ENCODE measurements at regions not wholly inside any gene's neighbourhood (a gene's known extent, or its start where the extent isn't known, plus 50 kb on each side); places are given as distances from the start of the nearest gene placed in this dataset.

- TF ChIP-seq ZNF565 (CRISPR knock-in tag; conservative IDR thresholded peaks at IDR 0.05; ENCODE audit: low read depth) (no peak), CREB5 (CRISPR knock-in tag; IDR thresholded peaks at IDR 0.05; ENCODE audit: low read depth) (no peak), GLIS3 (CRISPR knock-in tag; IDR thresholded peaks at IDR 0.05) (no peak), SNAI2 (CRISPR knock-in tag; IDR thresholded peaks at IDR 0.05) (no peak), BACH2 (CRISPR knock-in tag; IDR thresholded peaks at IDR 0.05; ENCODE audit: borderline replicate concordance) (no peak), ZFP30 (CRISPR knock-in tag; IDR thresholded peaks at IDR 0.05) (no peak), OSR1 (CRISPR knock-in tag; IDR thresholded peaks at IDR 0.05) (no peak), ZFP3 (CRISPR knock-in tag; IDR thresholded peaks at IDR 0.05) (no peak), ZC3H10 (CRISPR knock-in tag; IDR thresholded peaks at IDR 0.05) (no peak), ISL1 (CRISPR knock-in tag; IDR thresholded peaks at IDR 0.05) (no peak), RARB (CRISPR knock-in tag; IDR thresholded peaks at IDR 0.05) (no peak), ARNTL (CRISPR knock-in tag; IDR thresholded peaks at IDR 0.05; ENCODE audit: borderline replicate concordance, low read depth) (no peak)
- TF ChIP-seq, protein P1, sequence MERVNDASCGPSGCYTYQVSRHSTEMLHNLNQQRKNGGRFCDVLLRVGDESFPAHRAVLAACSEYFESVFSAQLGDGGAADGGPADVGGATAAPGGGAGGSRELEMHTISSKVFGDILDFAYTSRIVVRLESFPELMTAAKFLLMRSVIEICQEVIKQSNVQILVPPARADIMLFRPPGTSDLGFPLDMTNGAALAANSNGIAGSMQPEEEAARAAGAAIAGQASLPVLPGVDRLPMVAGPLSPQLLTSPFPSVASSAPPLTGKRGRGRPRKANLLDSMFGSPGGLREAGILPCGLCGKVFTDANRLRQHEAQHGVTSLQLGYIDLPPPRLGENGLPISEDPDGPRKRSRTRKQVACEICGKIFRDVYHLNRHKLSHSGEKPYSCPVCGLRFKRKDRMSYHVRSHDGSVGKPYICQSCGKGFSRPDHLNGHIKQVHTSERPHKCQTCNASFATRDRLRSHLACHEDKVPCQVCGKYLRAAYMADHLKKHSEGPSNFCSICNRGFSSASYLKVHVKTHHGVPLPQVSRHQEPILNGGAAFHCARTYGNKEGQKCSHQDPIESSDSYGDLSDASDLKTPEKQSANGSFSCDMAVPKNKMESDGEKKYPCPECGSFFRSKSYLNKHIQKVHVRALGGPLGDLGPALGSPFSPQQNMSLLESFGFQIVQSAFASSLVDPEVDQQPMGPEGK (CRISPR knock-in tag; IDR thresholded peaks at IDR 0.05; ENCODE audit: borderline replicate concordance) = no peak
- TF ChIP-seq, protein P2, sequence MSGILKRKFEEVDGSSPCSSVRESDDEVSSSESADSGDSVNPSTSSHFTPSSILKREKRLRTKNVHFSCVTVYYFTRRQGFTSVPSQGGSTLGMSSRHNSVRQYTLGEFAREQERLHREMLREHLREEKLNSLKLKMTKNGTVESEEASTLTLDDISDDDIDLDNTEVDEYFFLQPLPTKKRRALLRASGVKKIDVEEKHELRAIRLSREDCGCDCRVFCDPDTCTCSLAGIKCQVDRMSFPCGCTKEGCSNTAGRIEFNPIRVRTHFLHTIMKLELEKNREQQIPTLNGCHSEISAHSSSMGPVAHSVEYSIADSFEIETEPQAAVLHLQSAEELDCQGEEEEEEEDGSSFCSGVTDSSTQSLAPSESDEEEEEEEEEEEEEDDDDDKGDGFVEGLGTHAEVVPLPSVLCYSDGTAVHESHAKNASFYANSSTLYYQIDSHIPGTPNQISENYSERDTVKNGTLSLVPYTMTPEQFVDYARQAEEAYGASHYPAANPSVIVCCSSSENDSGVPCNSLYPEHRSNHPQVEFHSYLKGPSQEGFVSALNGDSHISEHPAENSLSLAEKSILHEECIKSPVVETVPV (CRISPR knock-in tag; IDR thresholded peaks at IDR 0.05) = no peak
These were observed 430.2 kb upstream of the MCTP2 start for GRCh38 chr15:93801206-93801605.
